ENCODE measurements at regions not wholly inside any gene's neighbourhood (a gene's known extent, or its start where the extent isn't known, plus 50 kb on each side); places are given as distances from the start of the nearest gene placed in this dataset.

GRCh38 chr13:29975283-29975682 lies 124.9 kb upstream of the UBL3 start:
- TF ChIP-seq CTCF (IDR thresholded peaks at IDR 0.05): no peak
- TF ChIP-seq POLR2AphosphoS5 (IDR thresholded peaks at IDR 0.05): no peak

All from breast epithelium (tissue), 3 donors.